ENCODE measurements at regions not wholly inside any gene's neighbourhood (a gene's known extent, or its start where the extent isn't known, plus 50 kb on each side); places are given as distances from the start of the nearest gene placed in this dataset.

DNA sequence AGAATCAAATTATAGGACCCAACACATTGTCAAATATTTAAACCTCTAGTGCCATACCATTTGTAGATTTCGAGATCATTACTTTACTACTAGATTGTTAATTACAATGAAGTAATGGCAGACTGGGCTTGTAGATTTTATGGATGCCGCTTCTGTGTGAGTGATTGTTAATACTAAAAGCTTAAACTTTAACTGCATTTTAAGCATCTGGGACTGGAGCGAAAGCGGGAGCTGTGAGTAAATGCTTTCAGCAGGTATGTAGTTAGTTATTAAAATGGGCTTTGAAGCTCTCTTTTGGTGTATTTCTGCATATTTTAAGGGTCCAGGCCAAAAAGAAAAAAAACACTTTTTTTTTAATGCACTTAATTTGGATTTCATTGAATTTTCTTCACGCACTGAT is 519.3 kb downstream of the MED13L start:
- no peak for TF ChIP-seq POLR2A (IDR thresholded peaks at IDR 0.05)
- TF ChIP-seq, protein P1, sequence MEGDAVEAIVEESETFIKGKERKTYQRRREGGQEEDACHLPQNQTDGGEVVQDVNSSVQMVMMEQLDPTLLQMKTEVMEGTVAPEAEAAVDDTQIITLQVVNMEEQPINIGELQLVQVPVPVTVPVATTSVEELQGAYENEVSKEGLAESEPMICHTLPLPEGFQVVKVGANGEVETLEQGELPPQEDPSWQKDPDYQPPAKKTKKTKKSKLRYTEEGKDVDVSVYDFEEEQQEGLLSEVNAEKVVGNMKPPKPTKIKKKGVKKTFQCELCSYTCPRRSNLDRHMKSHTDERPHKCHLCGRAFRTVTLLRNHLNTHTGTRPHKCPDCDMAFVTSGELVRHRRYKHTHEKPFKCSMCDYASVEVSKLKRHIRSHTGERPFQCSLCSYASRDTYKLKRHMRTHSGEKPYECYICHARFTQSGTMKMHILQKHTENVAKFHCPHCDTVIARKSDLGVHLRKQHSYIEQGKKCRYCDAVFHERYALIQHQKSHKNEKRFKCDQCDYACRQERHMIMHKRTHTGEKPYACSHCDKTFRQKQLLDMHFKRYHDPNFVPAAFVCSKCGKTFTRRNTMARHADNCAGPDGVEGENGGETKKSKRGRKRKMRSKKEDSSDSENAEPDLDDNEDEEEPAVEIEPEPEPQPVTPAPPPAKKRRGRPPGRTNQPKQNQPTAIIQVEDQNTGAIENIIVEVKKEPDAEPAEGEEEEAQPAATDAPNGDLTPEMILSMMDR (IDR thresholded peaks at IDR 0.05): no peak

Measured in lower leg skin (tissue), 3 donors.